Glutamatergic neuron (in vitro differentiated cells): ENCODE measurements at regions not wholly inside any gene's neighbourhood (a gene's known extent, or its start where the extent isn't known, plus 50 kb on each side); places are given as distances from the start of the nearest gene placed in this dataset.

ENCODE experiments used
- DNase-seq: peaks from one replicate; pipeline ENCODE4 v3.0.0; 2022
- H3K27ac Mint-ChIP-seq: one replicate; pipeline ENCODE4 v1.8.0; 2020; ENCODE audit warnings: mild to moderate bottlenecking, mixed read lengths, inconsistent platforms; ENCODE audit not compliant: unreplicated experiment
- H3K27me3 Mint-ChIP-seq: one replicate; pipeline ENCODE4 v1.8.0; 2020; ENCODE audit warnings: mild to moderate bottlenecking, moderate library complexity, mixed read lengths, inconsistent platforms; ENCODE audit not compliant: unreplicated experiment
- H3K36me3 Mint-ChIP-seq: one replicate; pipeline ENCODE4 v1.8.0; 2020; ENCODE audit warnings: mild to moderate bottlenecking, mixed read lengths, inconsistent platforms; ENCODE audit not compliant: unreplicated experiment
- H3K4me1 Mint-ChIP-seq: one replicate; pipeline ENCODE4 v1.8.0; 2020; ENCODE audit warnings: mild to moderate bottlenecking, low read depth, mixed read lengths, inconsistent platforms; ENCODE audit not compliant: unreplicated experiment
- H3K4me3 Mint-ChIP-seq: one replicate; pipeline ENCODE4 v1.8.0; 2020; ENCODE audit warnings: mild to moderate bottlenecking, mixed read lengths, inconsistent platforms; ENCODE audit not compliant: unreplicated experiment
- H3K9me3 Mint-ChIP-seq: one replicate; pipeline ENCODE4 v1.8.0; 2020; ENCODE audit warnings: mild to moderate bottlenecking, moderate library complexity, mixed read lengths, inconsistent platforms; ENCODE audit not compliant: unreplicated experiment
- CTCF ChIP-seq: fragments of 200-600 bp; sonication (generic); IDR thresholded peaks from one replicate; pipeline ENCODE4 v1.5.0; 2021; ENCODE audit not compliant: partially characterized antibody, unreplicated experiment

- DNase-seq: no peak
- Mint-ChIP-seq H3K27ac (peak overlapping the region; percentile 36), H3K4me1 (peaks cover 22% of the 10 kb centered on the region), H3K27me3 (peaks cover 1% of the 10 kb centered on the region), H3K9me3 (peaks cover 10% of the 10 kb centered on the region), H3K4me3 (no peak overlapping the region), H3K36me3 (peaks cover 7% of the 10 kb centered on the region)
- TF ChIP-seq CTCF: no peak
Measured at GRCh38 chr11:19597206-19597605, 115.4 kb upstream of the NAV2 start.

- peaks cover 25% of the 10 kb centered on the region for H3K4me1 Mint-ChIP-seq
- TF ChIP-seq CTCF: no peak
- DNase-seq: no peak
- peaks cover 9% of the 10 kb centered on the region for H3K9me3 Mint-ChIP-seq
- H3K36me3 Mint-ChIP-seq: peaks cover under 1% of the 10 kb centered on the region
- no peak overlapping the region for H3K4me3 Mint-ChIP-seq
- H3K27ac Mint-ChIP-seq: no peak overlapping the region
- H3K27me3 Mint-ChIP-seq: peaks cover 1% of the 10 kb centered on the region
Measured at GRCh38 chr11:19595840-19596751, 116.5 kb upstream of the NAV2 start.

- TF ChIP-seq CTCF: no peak
- Mint-ChIP-seq H3K4me3 (no peak overlapping the region), H3K9me3 (peaks cover 9% of the 10 kb centered on the region), H3K4me1 (peaks cover 25% of the 10 kb centered on the region), H3K27ac (no peak overlapping the region), H3K36me3 (no peaks in the 10 kb centered on the region), H3K27me3 (peaks cover 1% of the 10 kb centered on the region)
- DNase-seq: no peak
Measured at GRCh38 chr11:19595499-19595839, 117.2 kb upstream of the NAV2 start.

- no peaks in the 10 kb centered on the region for H3K36me3 Mint-ChIP-seq
- no peak overlapping the region for H3K4me3 Mint-ChIP-seq
- H3K4me1 Mint-ChIP-seq: peaks cover 20% of the 10 kb centered on the region
- H3K9me3 Mint-ChIP-seq: peaks cover 9% of the 10 kb centered on the region
- H3K27ac Mint-ChIP-seq: no peak overlapping the region
- peaks cover 1% of the 10 kb centered on the region for H3K27me3 Mint-ChIP-seq
- no peak for DNase-seq
- TF ChIP-seq CTCF: no peak
Measured at GRCh38 chr11:19594326-19594725, 118.3 kb upstream of the NAV2 start.

GRCh38 chr11:19592842-19593241 lies 119.8 kb upstream of the NAV2 start:
- Mint-ChIP-seq H3K27me3 (peaks cover 1% of the 10 kb centered on the region), H3K4me1 (peaks cover 13% of the 10 kb centered on the region), H3K36me3 (peaks cover 6% of the 10 kb centered on the region), H3K27ac (no peak overlapping the region), H3K4me3 (no peak overlapping the region), H3K9me3 (peaks cover 11% of the 10 kb centered on the region)
- no peak for DNase-seq
- no peak for TF ChIP-seq CTCF
